ENCODE measurements at regions not wholly inside any gene's neighbourhood (a gene's known extent, or its start where the extent isn't known, plus 50 kb on each side); places are given as distances from the start of the nearest gene placed in this dataset.
"Not testable (repeated sequence)": the region's sequence is repeated elsewhere in the genome, so short reads cannot be mapped to it uniquely, and the experiment has no call there.

DNA sequence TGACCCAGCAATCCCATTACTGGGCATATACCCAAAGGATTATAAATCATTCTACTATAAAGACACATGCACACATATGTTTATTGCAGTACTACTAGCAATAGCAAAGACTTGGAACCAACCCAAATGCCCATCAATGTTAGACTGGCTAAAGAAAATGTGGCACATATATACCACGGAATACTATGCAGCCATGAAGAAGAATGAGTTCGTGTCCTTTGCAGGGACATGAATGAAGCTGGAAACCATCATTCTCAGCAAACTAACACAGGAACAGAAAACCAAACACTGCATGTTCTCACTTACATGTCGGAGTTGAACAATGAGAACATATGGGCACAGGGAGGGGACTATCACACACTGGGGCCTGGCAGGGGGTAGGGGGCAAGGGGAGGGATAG, 183.0 kb downstream of the HACE1 start:
- not testable (repeated sequence) for H3K27me3 ChIP-seq (ENCODE audit: control insufficient read depth in 1 of 2, insufficient read depth in 2 of 2, low read length in 2 of 2); H3K27ac ChIP-seq (ENCODE audit: low read depth in 2 of 2, low read length in 1 of 2); H3K36me3 ChIP-seq (ENCODE audit: control insufficient read depth in 2 of 2, insufficient read depth in 2 of 2, low read length in 1 of 2); H3K4me3 ChIP-seq (ENCODE audit: low read depth in 1 of 2, low read length in 2 of 2); H3K4me1 ChIP-seq (ENCODE audit: control insufficient read depth in 2 of 2, insufficient read depth in 2 of 2, low read length in 1 of 2); H3K9me3 ChIP-seq (ENCODE audit: control insufficient read depth in 2 of 2, insufficient read depth in 1 of 2, low read depth in 1 of 2, low read length in 1 of 2)
- WGBS, 2 donors: 87 to 94% methylated on average over 3 of the region's 3 CpGs

DNA sequence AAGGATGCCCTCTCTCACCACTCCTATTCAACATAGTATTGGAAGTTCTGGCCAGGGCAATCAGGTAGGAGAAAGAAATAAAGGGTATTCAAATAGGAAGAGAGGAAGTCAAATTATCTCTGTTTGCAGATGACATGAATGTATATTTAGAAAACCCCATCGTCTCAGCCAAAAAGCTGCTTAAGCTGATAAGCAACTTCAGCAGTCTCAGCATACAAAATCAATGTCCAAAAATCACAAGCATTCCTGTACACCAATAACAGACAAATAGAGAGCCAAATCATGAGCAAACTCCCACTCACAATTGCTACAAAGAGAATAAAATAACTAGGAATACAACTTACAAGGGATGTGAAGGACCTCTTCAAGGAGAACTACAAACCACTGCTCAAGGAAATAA, 184.6 kb downstream of the HACE1 start:
- WGBS, 2 donors: 63 to 74% methylated on average over 1 of the region's 1 CpG
- not testable (repeated sequence) for H3K9me3 ChIP-seq (ENCODE audit: control insufficient read depth in 2 of 2, insufficient read depth in 1 of 2, low read depth in 1 of 2, low read length in 1 of 2); H3K4me3 ChIP-seq (ENCODE audit: low read depth in 1 of 2, low read length in 2 of 2); H3K36me3 ChIP-seq (ENCODE audit: control insufficient read depth in 2 of 2, insufficient read depth in 2 of 2, low read length in 1 of 2); H3K27ac ChIP-seq (ENCODE audit: low read depth in 2 of 2, low read length in 1 of 2); H3K27me3 ChIP-seq (ENCODE audit: control insufficient read depth in 1 of 2, insufficient read depth in 2 of 2, low read length in 2 of 2); H3K4me1 ChIP-seq (ENCODE audit: control insufficient read depth in 2 of 2, insufficient read depth in 2 of 2, low read length in 1 of 2)

DNA sequence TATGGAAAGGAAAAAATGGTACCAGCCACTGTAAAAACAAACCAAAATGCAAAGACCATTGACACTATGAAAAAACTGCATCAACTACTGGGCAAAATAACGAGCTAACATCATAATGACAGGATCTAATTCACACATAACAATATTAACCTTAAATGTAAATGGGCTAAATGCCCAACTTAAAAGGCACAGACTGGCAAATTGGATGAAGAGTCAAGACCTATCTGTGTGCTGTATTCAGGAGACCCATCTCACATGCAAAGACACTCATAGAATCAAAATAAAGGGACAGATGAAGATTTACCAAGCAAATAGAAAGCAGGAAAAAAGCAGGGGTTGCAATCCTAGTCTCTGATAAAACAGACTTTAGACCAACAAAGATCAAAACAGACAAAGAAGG, 186.6 kb downstream of the HACE1 start:
- H3K4me3 ChIP-seq (ENCODE audit: low read depth in 1 of 2, low read length in 2 of 2); H3K4me1 ChIP-seq (ENCODE audit: control insufficient read depth in 2 of 2, insufficient read depth in 2 of 2, low read length in 1 of 2); H3K27me3 ChIP-seq (ENCODE audit: control insufficient read depth in 1 of 2, insufficient read depth in 2 of 2, low read length in 2 of 2); H3K36me3 ChIP-seq (ENCODE audit: control insufficient read depth in 2 of 2, insufficient read depth in 2 of 2, low read length in 1 of 2); H3K27ac ChIP-seq (ENCODE audit: low read depth in 2 of 2, low read length in 1 of 2); H3K9me3 ChIP-seq (ENCODE audit: control insufficient read depth in 2 of 2, insufficient read depth in 1 of 2, low read depth in 1 of 2, low read length in 1 of 2): not testable (repeated sequence)
- WGBS, 2 donors: 43 to 53% methylated on average over 1 of the region's 1 CpG

DNA sequence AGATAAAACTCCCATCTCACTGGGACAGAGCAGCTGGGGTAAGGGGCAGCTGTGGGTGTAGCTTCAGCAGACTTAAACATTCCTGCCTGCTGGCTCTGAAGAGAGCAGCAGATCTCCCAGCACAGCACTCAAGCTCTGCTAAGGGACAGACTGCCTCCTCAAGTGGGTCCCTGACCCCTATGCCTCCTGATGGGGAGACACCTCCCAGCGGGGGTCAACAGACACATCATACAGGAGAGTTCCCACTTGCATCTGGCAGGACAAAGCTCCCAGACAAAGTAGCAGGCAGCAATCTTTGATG, 188.2 kb downstream of the HACE1 start:
- WGBS, 2 donors: 94 to 95% methylated on average over 1 of the region's 1 CpG
- H3K4me1 ChIP-seq (ENCODE audit: control insufficient read depth in 2 of 2, insufficient read depth in 2 of 2, low read length in 1 of 2); H3K9me3 ChIP-seq (ENCODE audit: control insufficient read depth in 2 of 2, insufficient read depth in 1 of 2, low read depth in 1 of 2, low read length in 1 of 2); H3K4me3 ChIP-seq (ENCODE audit: low read depth in 1 of 2, low read length in 2 of 2); H3K36me3 ChIP-seq (ENCODE audit: control insufficient read depth in 2 of 2, insufficient read depth in 2 of 2, low read length in 1 of 2); H3K27me3 ChIP-seq (ENCODE audit: control insufficient read depth in 1 of 2, insufficient read depth in 2 of 2, low read length in 2 of 2); H3K27ac ChIP-seq (ENCODE audit: low read depth in 2 of 2, low read length in 1 of 2): not testable (repeated sequence)

DNA sequence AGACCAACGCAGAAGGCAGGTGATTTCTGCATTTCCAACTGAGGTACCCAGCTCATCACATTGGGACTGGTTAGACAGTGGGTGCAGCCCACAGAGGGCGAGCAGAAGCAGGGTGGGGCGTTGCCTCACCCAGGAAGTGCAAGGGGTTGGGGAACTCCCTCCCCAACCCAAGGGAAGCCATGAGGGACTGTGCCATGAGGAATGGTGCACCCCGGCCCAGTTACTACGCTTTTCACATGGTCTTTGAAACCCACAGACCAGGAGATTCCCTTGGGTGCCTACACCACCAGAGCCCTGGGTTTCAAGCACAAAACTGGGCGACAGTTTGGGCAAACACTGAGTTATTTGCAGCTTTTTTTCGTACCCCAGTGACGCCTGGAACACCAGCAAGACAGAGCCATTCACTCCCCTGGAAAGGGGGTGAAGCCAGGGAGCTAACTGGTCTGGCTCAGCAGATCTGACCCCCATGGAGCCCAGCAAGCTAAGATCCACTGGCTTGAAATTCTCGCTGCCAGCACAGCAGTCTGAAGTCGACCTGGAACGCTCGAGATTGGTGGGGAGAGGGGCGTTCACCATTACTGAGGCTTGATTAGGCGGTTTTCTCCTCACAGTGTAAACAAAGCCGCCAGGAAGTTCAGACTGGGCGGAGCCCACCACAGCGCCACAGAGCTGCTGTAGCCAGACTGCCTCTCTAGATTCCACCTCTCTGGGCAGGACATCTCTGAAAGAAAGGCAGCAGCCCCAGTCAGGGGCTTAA, 188.7 kb downstream of the HACE1 start:
- not testable (repeated sequence) for H3K4me1 ChIP-seq (ENCODE audit: control insufficient read depth in 2 of 2, insufficient read depth in 2 of 2, low read length in 1 of 2); H3K27ac ChIP-seq (ENCODE audit: low read depth in 2 of 2, low read length in 1 of 2); H3K36me3 ChIP-seq (ENCODE audit: control insufficient read depth in 2 of 2, insufficient read depth in 2 of 2, low read length in 1 of 2); H3K27me3 ChIP-seq (ENCODE audit: control insufficient read depth in 1 of 2, insufficient read depth in 2 of 2, low read length in 2 of 2); H3K9me3 ChIP-seq (ENCODE audit: control insufficient read depth in 2 of 2, insufficient read depth in 1 of 2, low read depth in 1 of 2, low read length in 1 of 2); H3K4me3 ChIP-seq (ENCODE audit: low read depth in 1 of 2, low read length in 2 of 2)
- 87 to 90% methylated on average over 17 of the region's 17 CpGs for WGBS, 2 donors

DNA sequence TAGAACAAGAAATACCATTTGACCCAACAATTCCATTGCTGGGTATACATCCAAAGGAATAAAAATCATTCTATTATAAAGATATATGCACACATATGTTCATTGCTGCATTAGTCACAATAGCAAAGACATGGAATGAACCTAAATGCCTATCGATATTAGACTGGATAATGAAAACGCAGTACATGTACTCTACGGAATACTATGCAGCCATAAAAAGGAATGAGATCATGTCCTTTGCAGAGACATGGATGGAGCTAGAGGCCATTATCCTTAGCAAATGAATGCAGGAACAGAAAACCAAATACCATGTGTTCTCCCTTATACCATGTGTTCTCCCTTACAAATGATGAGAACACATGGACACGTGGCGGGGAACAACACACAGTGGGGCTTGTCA, 190.2 kb downstream of the HACE1 start:
- Histone ChIP-seq H3K27ac (ENCODE audit: low read depth in 2 of 2, low read length in 1 of 2) (no peak overlapping the region), H3K4me1 (ENCODE audit: control insufficient read depth in 2 of 2, insufficient read depth in 2 of 2, low read length in 1 of 2) (no peaks in the 10 kb centered on the region), H3K36me3 (ENCODE audit: control insufficient read depth in 2 of 2, insufficient read depth in 2 of 2, low read length in 1 of 2) (no peaks in the 10 kb centered on the region), H3K27me3 (ENCODE audit: control insufficient read depth in 1 of 2, insufficient read depth in 2 of 2, low read length in 2 of 2) (no peaks in the 10 kb centered on the region), H3K4me3 (ENCODE audit: low read depth in 1 of 2, low read length in 2 of 2) (no peak overlapping the region), H3K9me3 (ENCODE audit: control insufficient read depth in 2 of 2, insufficient read depth in 1 of 2, low read depth in 1 of 2, low read length in 1 of 2) (no peaks in the 10 kb centered on the region)
- WGBS, 2 donors: 98% methylated on average over 5 of the region's 5 CpGs

DNA sequence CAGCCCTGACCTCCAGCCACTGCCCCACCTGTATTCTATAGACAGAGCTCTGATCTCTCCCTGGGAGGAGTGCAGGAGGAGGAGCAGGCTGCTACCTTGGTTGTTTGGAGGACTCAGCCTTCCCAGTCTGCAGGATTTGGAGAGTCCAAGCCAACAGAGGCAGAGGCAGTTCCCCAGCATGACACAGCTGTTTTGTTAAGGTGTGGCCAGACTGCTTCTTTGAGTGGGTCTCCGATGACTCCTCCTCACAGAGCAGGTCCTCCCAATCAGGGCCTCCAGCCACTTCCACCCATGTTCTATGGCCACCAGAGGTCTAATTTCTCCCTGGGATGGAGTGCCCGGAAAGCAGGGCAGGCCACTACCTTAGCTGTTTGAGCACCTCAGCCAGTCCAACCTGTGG, 203.5 kb downstream of the HACE1 start:
- H3K27ac ChIP-seq (ENCODE audit: low read depth in 2 of 2, low read length in 1 of 2): no peak overlapping the region

DNA sequence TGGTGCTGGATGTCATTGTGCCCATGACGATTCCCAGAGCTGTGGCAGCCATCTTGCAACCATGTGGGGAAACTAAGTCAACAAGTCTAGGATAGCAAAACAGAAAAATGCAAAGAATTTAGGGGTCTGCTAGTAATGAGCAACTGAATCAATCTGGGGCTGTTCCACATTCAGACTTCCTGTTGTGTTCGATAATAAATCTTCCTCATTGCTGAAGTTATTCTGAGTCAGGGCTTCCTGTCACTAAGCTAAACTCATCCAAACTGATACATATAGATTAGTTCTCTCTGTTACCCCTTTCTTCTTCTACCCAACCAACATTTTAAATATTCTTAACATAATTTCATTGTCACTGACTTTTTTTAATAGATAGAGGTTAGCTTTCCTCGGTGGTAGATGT, 205.9 kb downstream of the HACE1 start:
- Histone ChIP-seq H3K27ac (ENCODE audit: low read depth in 2 of 2, low read length in 1 of 2) (no peak overlapping the region), H3K4me1 (ENCODE audit: control insufficient read depth in 2 of 2, insufficient read depth in 2 of 2, low read length in 1 of 2) (no peaks in the 10 kb centered on the region), H3K4me3 (ENCODE audit: low read depth in 1 of 2, low read length in 2 of 2) (no peak overlapping the region), H3K27me3 (ENCODE audit: control insufficient read depth in 1 of 2, insufficient read depth in 2 of 2, low read length in 2 of 2) (no peaks in the 10 kb centered on the region), H3K9me3 (ENCODE audit: control insufficient read depth in 2 of 2, insufficient read depth in 1 of 2, low read depth in 1 of 2, low read length in 1 of 2) (no peaks in the 10 kb centered on the region), H3K36me3 (ENCODE audit: control insufficient read depth in 2 of 2, insufficient read depth in 2 of 2, low read length in 1 of 2) (no peaks in the 10 kb centered on the region)
- WGBS, 2 donors: 77 to 83% methylated on average over 3 of the region's 3 CpGs

More for the DNA sequence above, 203.5 kb downstream of the HACE1 start:
- Histone ChIP-seq H3K36me3 (ENCODE audit: control insufficient read depth in 2 of 2, insufficient read depth in 2 of 2, low read length in 1 of 2) (no peaks in the 10 kb centered on the region), H3K4me3 (ENCODE audit: low read depth in 1 of 2, low read length in 2 of 2) (no peak overlapping the region), H3K9me3 (ENCODE audit: control insufficient read depth in 2 of 2, insufficient read depth in 1 of 2, low read depth in 1 of 2, low read length in 1 of 2) (peaks cover 0 to 3% of the 10 kb centered on the region in 2 donors), H3K4me1 (ENCODE audit: control insufficient read depth in 2 of 2, insufficient read depth in 2 of 2, low read length in 1 of 2) (no peaks in the 10 kb centered on the region), H3K27me3 (ENCODE audit: control insufficient read depth in 1 of 2, insufficient read depth in 2 of 2, low read length in 2 of 2) (no peaks in the 10 kb centered on the region)
- 97 to 100% methylated on average over 2 of the region's 2 CpGs for WGBS, 2 donors

DNA sequence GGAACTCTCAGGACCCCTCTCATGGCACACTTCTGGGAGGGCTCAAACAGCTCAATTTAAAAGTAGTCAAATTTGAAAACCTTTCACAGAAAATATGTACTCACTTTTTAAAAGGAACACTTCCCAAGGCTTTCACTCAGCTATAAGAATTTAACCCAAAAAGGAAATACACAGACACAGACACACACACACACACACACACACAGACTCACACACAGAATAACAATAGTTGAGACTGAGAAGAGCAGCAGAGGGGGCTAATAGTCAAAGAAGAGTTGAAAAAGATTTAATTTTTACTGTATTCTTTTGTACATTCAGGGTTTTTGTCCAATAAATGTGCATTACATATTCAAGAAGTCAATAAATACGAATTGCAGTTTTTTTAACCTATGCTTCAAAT, 211.4 kb downstream of the HACE1 start:
- Histone ChIP-seq H3K9me3 (ENCODE audit: control insufficient read depth in 2 of 2, insufficient read depth in 1 of 2, low read depth in 1 of 2, low read length in 1 of 2) (no peaks in the 10 kb centered on the region), H3K4me3 (ENCODE audit: low read depth in 1 of 2, low read length in 2 of 2) (no peak overlapping the region), H3K27ac (ENCODE audit: low read depth in 2 of 2, low read length in 1 of 2) (no peak overlapping the region), H3K4me1 (ENCODE audit: control insufficient read depth in 2 of 2, insufficient read depth in 2 of 2, low read length in 1 of 2) (no peaks in the 10 kb centered on the region), H3K27me3 (ENCODE audit: control insufficient read depth in 1 of 2, insufficient read depth in 2 of 2, low read length in 2 of 2) (no peaks in the 10 kb centered on the region), H3K36me3 (ENCODE audit: control insufficient read depth in 2 of 2, insufficient read depth in 2 of 2, low read length in 1 of 2) (no peaks in the 10 kb centered on the region)
- WGBS, 2 donors: 83 to 92% methylated on average over 1 of the region's 1 CpG

DNA sequence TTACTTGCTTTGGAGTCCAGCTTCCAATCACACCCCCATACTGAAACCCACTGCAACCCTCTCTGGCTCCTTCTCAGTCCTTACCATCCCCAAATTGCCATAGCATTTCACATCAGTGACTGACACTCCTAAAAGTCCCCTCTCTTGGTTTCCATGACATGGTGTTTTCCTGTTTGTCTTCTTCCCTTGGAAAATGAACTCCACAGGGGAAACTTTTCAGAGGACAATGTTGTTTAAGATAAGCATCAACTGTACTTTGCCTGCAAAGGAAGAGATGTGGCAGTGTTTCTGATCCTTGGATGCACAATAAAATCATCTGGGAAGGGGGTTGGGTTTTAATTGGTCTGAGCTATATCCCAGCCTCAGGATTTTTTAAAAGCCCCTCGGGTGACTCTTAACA, 214.9 kb downstream of the HACE1 start:
- Histone ChIP-seq H3K27ac (ENCODE audit: low read depth in 2 of 2, low read length in 1 of 2) (peak overlapping the region in 1 of 2 donors; percentile 15), H3K4me1 (ENCODE audit: control insufficient read depth in 2 of 2, insufficient read depth in 2 of 2, low read length in 1 of 2) (no peaks in the 10 kb centered on the region), H3K36me3 (ENCODE audit: control insufficient read depth in 2 of 2, insufficient read depth in 2 of 2, low read length in 1 of 2) (no peaks in the 10 kb centered on the region), H3K27me3 (ENCODE audit: control insufficient read depth in 1 of 2, insufficient read depth in 2 of 2, low read length in 2 of 2) (no peaks in the 10 kb centered on the region), H3K4me3 (ENCODE audit: low read depth in 1 of 2, low read length in 2 of 2) (no peak overlapping the region), H3K9me3 (ENCODE audit: control insufficient read depth in 2 of 2, insufficient read depth in 1 of 2, low read depth in 1 of 2, low read length in 1 of 2) (no peaks in the 10 kb centered on the region)
- WGBS, 2 donors: 79 to 81% methylated on average over 1 of the region's 1 CpG
